IMR-90 (cell line): ENCODE measurements at regions not wholly inside any gene's neighbourhood (a gene's known extent, or its start where the extent isn't known, plus 50 kb on each side); places are given as distances from the start of the nearest gene placed in this dataset.

Experiments
- ATAC-seq: fragments of 200-7000 bp; cut with Tn5 transposase; 2 replicates; pipeline ENCODE4 v1.9.1; 2020; ENCODE audit warnings: low read depth, mild to moderate bottlenecking, moderate library complexity
- BruUV-seq: library from RNA; stranded (reverse); fragments of 400-500 nt; replicated peaks from 2 replicates; lab custom pipeline; 2021; lab: Mats Ljungman, UMichigan
- CTCF ChIA-PET: fragments of 300-600 bp; formaldehyde crosslinking; extraction: SDS; loops from one replicate; lab custom pipeline; 2021; ENCODE audit warnings: antibody characterized with exemption; lab: Yijun Ruan, JAX
- POLR2A ChIA-PET: fragments of 300-600 bp; sonication (Branson Sonifier 250); formaldehyde crosslinking; loops from one replicate; lab custom pipeline; 2022; ENCODE audit warnings: antibody characterized with exemption; ENCODE audit not compliant: unreplicated experiment; lab: Charles Lee
- DNase-seq: peaks from one replicate; pipeline ENCODE4 v3.0.0; 2013
- H2AFZ ChIP-seq: replicated peaks from 2 replicates; pipeline ENCODE3; 2013; ENCODE audit warnings: low read length, mild to moderate bottlenecking; ENCODE audit not compliant: poor library complexity
- H2AK5ac ChIP-seq: 2 replicates; pipeline ENCODE4 v1.6.1; 2013; ENCODE audit warnings: low read depth, low read length, inconsistent platforms
- H2AK9ac ChIP-seq: replicated peaks from 2 replicates; pipeline ENCODE3; 2013; ENCODE audit warnings: mild to moderate bottlenecking, low read depth, low read length, moderate library complexity; ENCODE audit not compliant: poor library complexity
- H2BK120ac ChIP-seq: 2 replicates; pipeline ENCODE4 v1.6.1; 2013; ENCODE audit warnings: low read depth, low read length, inconsistent platforms
- H2BK15ac ChIP-seq: 3 replicates; pipeline ENCODE4 v1.6.1; 2013; ENCODE audit warnings: low read depth, low read length, inconsistent platforms
- H2BK20ac ChIP-seq: 2 replicates; pipeline ENCODE4 v1.6.1; 2013; ENCODE audit warnings: low read depth, mild to moderate bottlenecking, inconsistent platforms, low read length, moderate library complexity
- H2BK5ac ChIP-seq: 2 replicates; pipeline ENCODE4 v1.6.1; 2013; ENCODE audit warnings: mild to moderate bottlenecking, low read depth, low read length, inconsistent platforms; ENCODE audit not compliant: poor library complexity, severe bottlenecking
- H3K14ac ChIP-seq: replicated peaks from 2 replicates; pipeline ENCODE4 v1.6.1; 2013; ENCODE audit warnings: low read depth, low read length, inconsistent platforms
- H3K18ac ChIP-seq: 2 replicates; pipeline ENCODE4 v1.6.1; 2013; ENCODE audit warnings: low read depth, low read length, control low read depth
- H3K23ac ChIP-seq: 2 replicates; pipeline ENCODE4 v1.6.1; 2013; ENCODE audit warnings: low read depth, low read length, inconsistent platforms
- H3K27ac ChIP-seq: 2 replicates; pipeline ENCODE4 v1.5.1; 2013; ENCODE audit warnings: mild to moderate bottlenecking, control low read depth, low read length; ENCODE audit not compliant: insufficient read depth
- H3K27me3 ChIP-seq: 2 replicates; pipeline ENCODE4 v1.6.1; 2013; ENCODE audit warnings: low read length; ENCODE audit not compliant: control insufficient read depth, insufficient read depth
- H3K36me3 ChIP-seq: 2 replicates; pipeline ENCODE4 v1.6.1; 2013; ENCODE audit warnings: low read length, mixed read lengths; ENCODE audit not compliant: control insufficient read depth, insufficient read depth
- H3K4ac ChIP-seq: 2 replicates; pipeline ENCODE4 v1.6.1; 2013; ENCODE audit warnings: low read depth, low read length, inconsistent platforms
- H3K4me1 ChIP-seq: 2 replicates; pipeline ENCODE4 v1.6.1; 2013; ENCODE audit warnings: low read length, mixed read lengths; ENCODE audit not compliant: control insufficient read depth, insufficient read depth
- H3K4me2 ChIP-seq: 2 replicates; pipeline ENCODE4 v1.6.1; 2013; ENCODE audit warnings: low read depth, mild to moderate bottlenecking, control low read depth, low read length, moderate library complexity
- H3K4me3 ChIP-seq: 2 replicates; pipeline ENCODE4 v1.5.1; 2013; ENCODE audit warnings: low read depth, mild to moderate bottlenecking, control low read depth, low read length, moderate library complexity; ENCODE audit not compliant: insufficient read depth
- H3K56ac ChIP-seq: 2 replicates; pipeline ENCODE4 v1.6.1; 2013; ENCODE audit warnings: low read length, inconsistent platforms; ENCODE audit not compliant: insufficient read depth; ENCODE audit errors: extremely low read depth
- H3K79me1 ChIP-seq, 2 experiments: 2 replicates each; pipeline ENCODE4 v1.6.1; 2013; ENCODE audit warnings: low read length in 2 of 2, inconsistent platforms in 1 of 2, low read depth in 1 of 2
- H3K9ac ChIP-seq: 2 replicates; pipeline ENCODE4 v1.6.1; 2013; ENCODE audit warnings: low read depth, low read length, control low read depth
- H3K9me1 ChIP-seq: 2 replicates; pipeline ENCODE4 v1.6.1; 2013; ENCODE audit warnings: low read length, inconsistent platforms; ENCODE audit not compliant: insufficient read depth
- H3K9me3 ChIP-seq: 2 replicates; pipeline ENCODE4 v1.6.1; 2013; ENCODE audit warnings: low read length; ENCODE audit not compliant: control insufficient read depth, insufficient read depth
- H4K20me1 ChIP-seq: 2 replicates; pipeline ENCODE4 v1.6.1; 2013; ENCODE audit warnings: low read length, inconsistent platforms; ENCODE audit not compliant: insufficient read depth
- H4K5ac ChIP-seq: 2 replicates; pipeline ENCODE4 v1.6.1; 2013; ENCODE audit warnings: mild to moderate bottlenecking, low read depth, low read length, control low read depth
- H4K8ac ChIP-seq, 2 experiments: 2 replicates each; pipeline ENCODE4 v1.6.1; 2013; ENCODE audit warnings: low read depth in 2 of 2, low read length in 2 of 2, control low read depth in 1 of 2, inconsistent platforms in 1 of 2
- H4K91ac ChIP-seq: 2 replicates; pipeline ENCODE4 v1.6.1; 2013; ENCODE audit warnings: low read depth, low read length, inconsistent platforms; ENCODE audit not compliant: insufficient read depth
- BHLHE40 ChIP-seq: fragments of 150-350 bp; IDR thresholded peaks from 2 replicates; pipeline ENCODE4 v1.6.1; 2016; ENCODE audit warnings: mild to moderate bottlenecking, low read depth, low read length
- MAZ ChIP-seq: IDR thresholded peaks from 2 replicates; pipeline ENCODE4 v1.6.1; 2012; ENCODE audit warnings: low read depth, mild to moderate bottlenecking, low read length, improper control_type of control experiment, moderate library complexity, borderline replicate concordance
- WGBS, 2 experiments: methylation state at CpG; one replicate each; pipeline versions ENCODE4 v1.1.5 to v1.1.7; 2013; ENCODE audit warnings: missing lambda C conversion rate in 2 of 2; ENCODE audit not compliant: insufficient read length in 1 of 2; ENCODE audit errors: extremely low coverage in 2 of 2; 5-methylcytosine and 5-hydroxymethylcytosine counted together
- dilution Hi-C: fragments of 300-500 bp; cut with HindIII; formaldehyde crosslinking; loops from one replicate; pipeline ENCODE4 v1.14.3; 2018; ENCODE audit warnings: low sequenced_read_pairs; ENCODE audit not compliant: unreplicated experiment
- in situ Hi-C: fragments of 300-500 bp; cut with MboI; formaldehyde crosslinking; loops from 3 replicates; pipeline ENCODE4 v1.14.3; 2019; ENCODE audit warnings: low sequenced_read_pairs, inconsistent platforms, mixed read lengths
- intact Hi-C: fragments of 100-400 bp; cut with micrococcal nuclease; formaldehyde crosslinking; loops from 2 replicates; pipeline ENCODE4 v1.10.0; 2022

GRCh38 chr2:160876765-160877164, 283.5 kb upstream of the TANK start:
- ChIA-PET POLR2A (no interaction called here), CTCF (no interaction called here)
- BruUV-seq, result no TSS peak
- Histone ChIP-seq H3K18ac (no peak overlapping the region), H3K4me3 (no peak overlapping the region), H4K20me1 (no peaks in the 10 kb centered on the region), H3K4ac (no peak overlapping the region), H3K56ac (no peak overlapping the region), H3K4me2 (no peak overlapping the region), H3K36me3 (no peaks in the 10 kb centered on the region), H4K5ac (no peak overlapping the region), H4K8ac (no peak overlapping the region), H2AK9ac (no peak overlapping the region), H3K79me1 (no peaks in the 10 kb centered on the region), H3K23ac (no peak overlapping the region), H3K9me3 (no peaks in the 10 kb centered on the region), H3K9ac (no peak overlapping the region), H2BK5ac (no peak overlapping the region), H2AK5ac (peak overlapping the region; percentile 35; the same call in 1 of the 2 replicates), H3K27ac (no peak overlapping the region), H3K14ac (no peak overlapping the region), H3K9me1 (no peaks in the 10 kb centered on the region), H2BK15ac (no peak overlapping the region), H3K4me1 (no peaks in the 10 kb centered on the region; the same call in 1 of the 2 replicates), H2BK20ac (no peak overlapping the region), H3K27me3 (no peaks in the 10 kb centered on the region), H2AFZ (no peak overlapping the region), H2BK120ac (no peak overlapping the region), H4K91ac (no peak overlapping the region)
- ATAC-seq, result peak; percentile 53
- intact Hi-C loops (no loop called here), in situ Hi-C loops (no loop called here), dilution Hi-C loops (no loop called here)
- TF ChIP-seq BHLHE40 (no peak), MAZ (no peak)
- no CpG with 5 or more reads among the region's 3 CpGs for WGBS, 2 experiments
- peak; percentile 29 for DNase-seq
